ENCODE measurements at regions not wholly inside any gene's neighbourhood (a gene's known extent, or its start where the extent isn't known, plus 50 kb on each side); places are given as distances from the start of the nearest gene placed in this dataset.
"Not testable (repeated sequence)": the region's sequence is repeated elsewhere in the genome, so short reads cannot be mapped to it uniquely, and the experiment has no call there.

DNA sequence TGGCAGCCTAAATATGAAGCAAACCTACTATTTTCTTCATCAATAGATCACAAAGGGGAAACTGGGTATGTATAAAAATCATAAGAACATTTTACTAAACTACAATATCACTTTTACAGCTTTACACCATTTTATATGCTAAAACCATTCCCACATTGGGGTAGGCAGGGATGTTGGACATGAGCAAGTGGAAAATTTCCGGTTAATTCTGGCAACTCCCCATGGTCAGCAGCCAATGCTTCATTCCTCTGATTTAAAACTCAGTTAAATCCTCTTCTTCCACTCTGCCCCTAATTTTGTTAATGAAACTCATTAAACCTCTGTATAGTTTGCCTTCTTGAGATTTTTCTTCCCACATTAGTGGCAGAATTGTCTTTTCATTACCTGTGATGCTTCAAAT is 552.5 kb upstream of the NECTIN3 start:
- peak in 1 of 2 donors; percentile 87 for DNase-seq (ENCODE audit: low read depth in 2 of 2)

DNA sequence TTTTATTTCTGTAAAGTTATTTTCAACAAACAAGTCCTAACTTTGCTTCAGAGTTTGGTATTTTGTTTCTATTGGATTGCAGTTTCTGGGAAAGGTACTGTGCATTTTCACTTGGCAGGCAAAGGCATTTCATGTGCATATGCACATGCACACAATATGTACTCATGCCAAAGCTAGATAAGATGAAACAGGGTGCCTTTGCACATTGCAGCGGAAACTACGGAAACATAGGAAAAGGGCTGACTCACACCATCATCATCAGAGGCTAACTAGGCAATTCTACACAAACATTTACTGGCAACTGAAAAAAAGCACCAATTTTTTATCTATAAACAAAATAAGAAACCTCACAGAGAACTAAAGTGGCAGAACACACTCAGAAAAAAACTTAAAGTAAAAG is 550.6 kb upstream of the NECTIN3 start:
- DNase-seq (ENCODE audit: low read depth in 2 of 2): peak; percentile 98

DNA sequence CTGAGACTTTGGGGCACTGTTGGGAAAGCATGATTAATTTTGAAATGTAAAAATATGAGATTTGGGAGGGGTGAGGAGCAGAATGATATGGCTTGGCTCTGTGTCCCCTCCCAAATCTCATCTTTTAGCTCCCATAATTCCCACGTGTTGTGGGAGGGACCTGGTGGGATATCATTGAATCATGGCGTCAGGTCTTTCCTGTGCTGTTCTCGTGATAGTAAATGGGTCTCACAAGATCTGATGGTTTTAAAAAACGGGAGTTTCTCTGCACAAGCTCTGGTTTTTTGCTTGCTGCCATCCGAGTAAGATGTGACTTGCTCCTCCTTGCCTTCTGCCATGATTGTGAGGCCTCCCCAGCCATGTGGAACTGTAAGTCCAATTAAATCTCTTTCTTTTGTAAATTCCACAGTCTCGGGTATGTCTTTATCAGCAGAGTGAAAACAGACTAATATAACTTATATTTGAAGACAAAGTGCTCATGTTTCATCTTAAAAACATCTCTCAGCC is 546.0 kb upstream of the NECTIN3 start:
- DNase-seq (ENCODE audit: low read depth in 2 of 2): not testable (repeated sequence)

DNA sequence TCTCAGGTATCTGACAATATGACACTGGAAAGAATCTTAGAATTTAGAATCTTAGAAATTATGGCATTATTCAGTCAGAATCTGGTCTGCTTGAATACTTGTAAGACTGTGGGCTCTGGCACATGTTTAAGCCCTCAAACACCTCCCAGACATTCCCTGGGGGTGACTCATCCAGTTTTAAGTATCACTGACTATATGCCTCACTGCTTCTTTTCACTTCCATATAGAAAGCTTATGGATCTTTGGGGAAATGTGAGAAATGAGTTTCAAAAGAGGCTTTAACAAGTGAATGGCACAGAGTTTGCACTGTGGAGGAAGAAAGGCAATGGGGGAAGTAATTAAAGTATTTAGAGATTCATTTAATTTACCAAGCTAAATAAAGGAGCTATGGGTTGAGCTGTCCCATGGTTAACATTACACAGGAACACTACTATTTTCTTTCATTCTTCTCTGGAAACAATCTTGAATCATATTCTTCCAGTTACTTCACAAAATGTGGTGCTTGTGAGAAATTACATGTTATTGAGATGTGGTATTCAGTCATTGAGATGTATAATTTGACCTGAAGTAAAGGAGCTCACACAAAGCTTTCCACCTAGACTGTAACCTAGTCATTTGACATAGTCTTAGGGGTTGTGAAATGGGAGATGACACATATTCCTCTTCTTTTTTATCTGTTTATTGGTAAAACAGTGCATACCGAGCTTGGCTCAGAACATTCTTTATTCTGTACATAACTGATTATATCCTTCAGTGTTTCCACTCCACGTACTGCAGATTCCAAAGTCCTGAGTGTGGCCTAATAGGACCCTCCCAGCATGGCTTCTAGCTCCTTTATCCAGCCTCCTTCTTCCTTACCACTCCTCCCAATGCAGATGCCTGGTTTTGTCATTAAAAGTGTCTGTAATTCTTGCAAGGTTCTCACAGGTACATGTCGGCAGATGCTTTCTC is 544.6 kb upstream of the NECTIN3 start:
- peak in 1 of 2 donors; percentile 86 for DNase-seq (ENCODE audit: low read depth in 2 of 2)

DNA sequence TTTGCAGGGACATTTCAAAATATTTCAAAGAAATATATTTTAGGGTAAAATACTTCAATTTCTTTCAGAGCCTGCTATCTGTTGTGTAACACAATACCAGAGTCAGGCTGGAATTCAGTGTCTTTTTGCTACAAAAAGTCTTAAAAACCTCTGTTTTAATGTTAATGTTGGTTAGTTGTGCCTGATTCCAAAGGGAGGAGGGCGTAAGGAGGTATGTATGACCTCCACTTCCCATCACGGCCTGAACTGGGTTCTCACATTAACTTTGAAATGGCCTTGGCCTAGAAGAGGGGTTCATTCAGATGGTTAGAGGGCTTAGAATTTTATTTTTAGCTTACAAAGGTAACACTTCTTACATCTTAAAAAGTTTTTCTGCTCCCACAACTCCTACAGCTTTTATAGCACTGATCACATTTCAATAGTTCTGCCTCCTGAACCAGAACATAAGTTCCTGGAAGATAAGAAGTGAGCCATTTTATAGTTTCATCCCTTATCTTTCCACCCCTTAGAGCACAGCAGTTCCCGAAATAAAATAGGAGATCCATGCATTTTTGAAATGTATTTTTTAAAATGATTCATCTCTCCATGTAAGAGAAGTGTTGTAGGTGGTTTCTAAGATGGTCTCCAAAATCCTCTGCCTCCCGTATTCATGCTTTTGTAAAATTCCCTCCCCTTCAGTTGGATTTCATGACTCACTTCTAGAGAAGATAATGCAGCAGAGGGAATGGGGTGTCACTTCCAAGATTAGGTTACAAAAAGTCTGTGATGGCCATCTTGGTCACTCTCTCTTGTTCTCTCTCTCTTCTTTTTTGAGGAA is 543.1 kb upstream of the NECTIN3 start:
- no peak for DNase-seq (ENCODE audit: low read depth in 2 of 2)

DNA sequence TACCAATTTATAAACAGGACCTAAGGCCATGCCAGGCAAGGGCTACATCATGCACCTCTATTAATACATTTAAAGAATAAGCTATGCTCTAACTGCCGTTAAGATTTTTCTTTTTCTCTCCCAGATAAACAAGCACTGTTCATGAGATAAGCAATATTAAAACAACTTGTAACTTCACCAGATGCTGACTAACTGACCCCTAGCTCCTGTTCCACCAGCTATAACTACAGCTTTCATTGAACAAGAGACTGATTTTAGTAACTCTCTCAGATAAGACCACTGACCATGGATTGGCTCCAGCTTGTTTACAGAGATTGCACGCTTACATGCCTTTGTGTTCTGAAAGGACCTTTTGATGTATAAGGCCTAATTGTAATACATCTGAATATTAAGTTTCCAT is 540.7 kb upstream of the NECTIN3 start:
- no peak for DNase-seq (ENCODE audit: low read depth in 2 of 2)

DNA sequence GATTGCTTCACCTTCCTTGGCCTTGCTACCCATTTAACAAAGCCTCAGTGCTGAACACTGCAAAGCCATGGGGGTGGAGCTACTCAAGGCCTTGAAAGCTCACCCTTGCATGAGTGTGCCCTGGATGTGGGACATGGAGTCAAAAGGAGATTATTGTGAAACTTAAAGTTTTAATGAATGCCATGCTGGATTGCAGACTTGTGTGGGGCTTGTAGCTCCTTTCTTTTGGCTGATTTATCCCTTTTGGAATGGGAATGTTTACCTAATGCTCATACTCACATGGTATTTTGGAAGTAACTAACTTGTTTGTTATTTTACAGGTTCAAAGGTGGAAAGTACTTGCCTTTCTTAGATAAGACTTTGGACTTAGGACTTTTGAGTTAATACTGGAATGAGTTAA is 538.5 kb upstream of the NECTIN3 start:
- no peak for DNase-seq (ENCODE audit: low read depth in 2 of 2)

DNA sequence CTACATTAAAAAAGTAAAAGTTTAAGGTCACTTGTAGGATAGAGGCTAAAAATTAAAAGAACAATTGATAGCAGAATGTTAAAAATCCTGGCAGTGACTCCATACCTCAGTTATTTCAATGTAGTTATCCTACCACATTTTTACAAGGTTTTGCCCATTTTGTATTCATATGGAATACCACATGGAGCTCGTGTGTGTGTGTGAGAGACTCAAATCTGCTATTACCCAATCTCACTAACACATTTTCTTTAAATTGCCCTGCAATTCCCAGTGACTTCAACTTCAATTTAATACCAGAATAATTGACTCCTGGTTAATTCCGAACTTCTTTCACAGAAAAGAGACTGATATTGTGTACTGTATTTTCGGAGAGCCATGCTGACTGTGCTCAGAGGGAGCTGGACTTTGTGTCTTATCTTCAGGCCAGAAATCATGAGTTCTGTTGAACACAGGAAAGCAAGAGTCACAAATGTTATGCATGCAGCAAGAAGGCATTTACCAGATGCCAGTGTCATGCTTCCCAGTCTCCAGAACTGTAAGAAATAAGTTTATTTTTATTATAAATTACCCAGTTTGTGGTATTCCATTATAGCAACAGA is 529.0 kb upstream of the NECTIN3 start:
- no peak for DNase-seq (ENCODE audit: low read depth in 2 of 2)

DNA sequence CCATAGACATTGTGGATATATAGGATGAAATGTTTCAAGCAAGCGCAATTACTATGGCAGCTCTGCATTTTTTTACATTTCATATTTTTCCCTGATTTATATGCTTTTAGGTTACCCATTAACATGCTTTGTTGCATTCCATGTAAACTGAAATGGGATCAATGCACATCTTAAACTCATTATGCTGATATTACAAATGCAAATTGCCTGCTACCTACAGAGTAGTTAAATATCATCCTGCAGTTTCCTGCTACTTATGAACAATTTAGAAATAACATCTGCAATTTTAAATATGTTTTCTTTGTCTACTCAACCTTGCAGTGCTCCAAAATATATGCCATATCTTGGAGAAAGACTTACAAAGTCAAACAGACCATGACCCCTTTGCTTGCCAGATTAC is 526.9 kb upstream of the NECTIN3 start:
- no peak for DNase-seq (ENCODE audit: low read depth in 2 of 2)

DNA sequence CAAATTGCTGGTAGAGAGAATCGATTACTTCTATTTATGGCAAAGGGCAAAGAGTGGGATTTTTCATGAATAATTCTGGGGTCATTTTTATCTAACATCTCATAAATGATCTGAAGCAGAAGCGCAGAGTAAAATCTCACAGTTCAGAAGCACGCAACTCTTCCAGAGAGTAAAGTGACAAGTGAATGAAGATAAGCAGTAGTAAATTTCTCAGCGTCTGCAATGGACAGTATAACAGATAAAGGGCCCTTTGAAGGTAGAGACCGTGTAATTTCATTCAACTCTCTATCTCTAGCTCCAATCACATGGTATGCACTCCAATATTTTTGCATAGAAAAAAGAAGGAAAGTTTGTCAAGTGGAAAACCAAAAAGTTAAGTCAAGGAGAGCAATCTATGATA is 521.1 kb upstream of the NECTIN3 start:
- DNase-seq (ENCODE audit: low read depth in 2 of 2): no peak

DNA sequence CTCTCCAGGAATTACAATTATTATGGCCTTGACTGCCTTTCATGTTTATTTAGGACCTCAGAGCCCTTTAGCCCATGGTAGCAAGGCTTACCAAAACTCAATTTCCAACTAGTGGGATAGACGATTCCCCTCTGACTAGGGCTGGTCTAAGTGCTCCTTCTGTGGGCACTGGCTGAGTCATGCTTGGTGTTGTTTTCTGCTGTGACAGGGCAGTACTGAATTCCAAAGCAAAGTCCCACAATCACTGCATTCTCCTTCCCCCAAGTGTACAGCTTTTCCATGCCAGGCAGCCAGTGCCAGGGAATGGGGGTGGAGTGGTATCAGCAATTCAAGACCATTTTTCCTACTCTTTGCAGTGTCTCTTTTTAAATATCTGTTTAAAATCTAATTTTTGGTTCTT is 509.0 kb upstream of the NECTIN3 start:
- DNase-seq (ENCODE audit: low read depth in 2 of 2): no peak

DNA sequence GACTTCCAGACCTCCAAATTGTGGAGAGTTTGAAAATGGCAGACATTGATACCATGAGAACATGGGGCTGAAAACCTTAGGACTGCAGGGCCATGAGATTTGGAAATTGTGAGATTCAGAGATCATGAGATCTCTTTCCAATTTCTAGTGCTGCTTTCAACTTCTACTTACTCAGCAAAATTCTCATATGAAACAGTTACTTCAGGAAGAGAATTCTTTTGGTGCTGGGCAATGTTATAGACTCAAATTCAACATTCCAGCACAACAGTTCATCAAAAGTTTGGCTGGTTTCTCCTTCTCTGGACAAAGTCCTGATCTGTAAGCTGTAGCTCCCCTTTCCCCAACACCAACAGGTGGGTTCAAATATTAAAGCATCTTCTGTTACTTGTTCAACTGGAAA is 506.9 kb upstream of the NECTIN3 start:
- no peak for DNase-seq (ENCODE audit: low read depth in 2 of 2)

DNA sequence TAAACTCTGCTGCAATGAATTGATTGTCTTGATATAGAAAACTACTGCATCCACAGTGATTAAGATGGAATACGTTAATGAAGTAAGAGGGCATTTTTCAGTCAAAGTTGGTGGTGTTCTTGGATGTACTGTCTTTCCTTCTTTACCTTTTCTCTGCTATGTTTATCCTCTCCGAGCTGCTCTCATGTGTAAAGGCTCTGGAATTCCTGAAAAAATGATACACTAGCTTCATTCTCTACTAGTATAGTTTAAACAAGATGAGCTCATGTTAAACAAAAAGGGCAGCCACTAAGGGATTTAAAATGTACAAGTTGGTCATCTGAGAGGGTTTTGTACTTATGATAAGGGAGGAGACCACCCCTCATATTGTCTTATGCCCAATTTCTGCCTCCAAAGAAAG is 504.6 kb upstream of the NECTIN3 start:
- no peak for DNase-seq (ENCODE audit: low read depth in 2 of 2)

DNA sequence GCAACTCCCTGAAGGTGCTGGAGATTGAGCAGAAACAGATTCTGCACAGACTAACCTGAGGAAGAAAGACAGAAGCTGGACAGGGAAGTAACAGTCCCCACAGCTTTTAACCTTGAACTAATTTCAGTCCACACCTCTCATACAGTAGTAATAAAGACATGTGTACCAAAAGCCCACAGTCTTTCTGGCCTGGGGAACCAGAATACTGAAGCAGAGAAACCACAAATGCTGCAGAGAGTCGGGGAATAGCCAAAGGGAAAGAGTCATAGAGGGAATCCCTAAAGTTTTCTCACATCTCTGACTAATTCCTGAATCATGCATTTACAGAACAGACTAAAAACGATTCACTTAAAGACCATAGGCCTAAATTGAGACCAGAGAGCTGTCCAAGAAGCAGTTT is 503.4 kb upstream of the NECTIN3 start:
- peak in 1 of 2 donors; percentile 60 for DNase-seq (ENCODE audit: low read depth in 2 of 2)

DNA sequence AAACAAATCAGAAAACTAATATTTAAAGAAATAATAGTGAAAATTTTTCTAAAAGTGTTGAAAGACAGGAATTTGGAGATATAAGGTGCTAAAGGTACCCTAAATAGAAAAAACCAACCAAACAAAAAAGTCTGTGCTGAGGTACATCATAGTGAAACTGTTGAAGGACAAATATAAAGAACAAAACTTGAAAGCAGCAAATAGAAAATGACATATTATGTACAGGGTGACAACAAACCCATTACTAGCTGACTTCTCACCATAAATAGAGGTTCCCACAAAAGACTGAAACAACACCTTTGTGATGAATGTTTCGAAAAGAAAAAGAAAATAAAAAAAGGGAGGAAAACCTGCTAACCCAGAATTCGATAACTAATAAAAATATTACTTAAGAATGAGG is 502.5 kb upstream of the NECTIN3 start:
- no peak for DNase-seq (ENCODE audit: low read depth in 2 of 2)

DNA sequence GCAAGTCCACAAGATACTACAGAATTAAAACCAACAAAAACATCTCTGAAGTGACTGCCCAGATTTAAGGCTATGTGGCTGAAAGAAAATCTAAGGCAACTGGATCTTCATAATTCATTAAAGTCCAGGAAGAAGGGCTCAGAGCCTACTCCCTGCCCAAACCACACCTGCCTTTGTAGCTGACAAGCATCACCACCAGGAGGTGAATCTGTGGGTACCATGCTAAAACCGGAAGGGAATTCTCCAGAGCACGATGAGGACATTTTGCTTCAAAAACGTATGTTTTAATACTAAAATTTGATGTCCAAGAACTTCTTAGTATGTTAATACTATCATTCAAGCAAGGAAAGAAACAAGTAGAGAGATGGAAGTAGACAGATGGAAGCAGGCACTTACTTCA is 495.9 kb upstream of the NECTIN3 start:
- no peak for DNase-seq (ENCODE audit: low read depth in 2 of 2)

DNA sequence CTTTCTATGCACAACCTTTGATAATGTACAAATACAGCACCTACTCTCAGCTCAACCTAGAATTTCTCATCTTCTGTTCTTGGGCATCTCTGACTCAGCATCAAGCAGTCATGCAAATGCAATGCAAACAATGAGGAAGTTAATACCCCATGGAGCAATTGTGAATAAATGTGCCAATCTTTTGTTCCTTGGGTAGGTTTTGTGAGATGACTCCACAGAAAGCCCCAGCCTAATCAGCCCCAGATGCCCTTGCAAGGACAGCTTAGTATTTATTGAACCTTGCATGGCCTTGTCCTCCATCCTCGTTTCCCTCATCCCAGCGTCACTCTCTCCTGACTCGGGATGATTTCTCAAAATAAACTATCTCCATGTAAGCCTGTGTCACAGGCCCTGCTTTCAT is 494.7 kb upstream of the NECTIN3 start:
- peak; percentile 7 to 78 for DNase-seq (ENCODE audit: low read depth in 2 of 2)

DNA sequence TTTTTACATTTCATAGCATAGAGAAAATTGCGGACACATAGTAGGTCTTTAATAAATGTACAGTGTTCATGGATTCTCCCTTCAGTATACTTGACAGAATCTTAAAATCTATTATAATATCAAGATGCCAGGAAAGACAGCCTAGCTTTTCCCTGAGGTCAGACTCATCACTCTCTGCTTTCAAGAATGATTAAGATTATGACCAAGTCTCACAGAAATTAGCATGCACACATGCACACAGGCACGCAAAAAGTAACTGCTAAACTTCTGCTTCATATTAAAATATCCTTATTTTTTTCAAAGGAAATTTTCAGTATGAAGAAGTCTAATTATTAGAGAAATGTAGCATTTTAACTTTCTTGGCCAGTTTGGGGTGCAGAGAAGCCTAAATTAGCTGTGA is 493.8 kb upstream of the NECTIN3 start:
- DNase-seq (ENCODE audit: low read depth in 2 of 2): no peak

DNA sequence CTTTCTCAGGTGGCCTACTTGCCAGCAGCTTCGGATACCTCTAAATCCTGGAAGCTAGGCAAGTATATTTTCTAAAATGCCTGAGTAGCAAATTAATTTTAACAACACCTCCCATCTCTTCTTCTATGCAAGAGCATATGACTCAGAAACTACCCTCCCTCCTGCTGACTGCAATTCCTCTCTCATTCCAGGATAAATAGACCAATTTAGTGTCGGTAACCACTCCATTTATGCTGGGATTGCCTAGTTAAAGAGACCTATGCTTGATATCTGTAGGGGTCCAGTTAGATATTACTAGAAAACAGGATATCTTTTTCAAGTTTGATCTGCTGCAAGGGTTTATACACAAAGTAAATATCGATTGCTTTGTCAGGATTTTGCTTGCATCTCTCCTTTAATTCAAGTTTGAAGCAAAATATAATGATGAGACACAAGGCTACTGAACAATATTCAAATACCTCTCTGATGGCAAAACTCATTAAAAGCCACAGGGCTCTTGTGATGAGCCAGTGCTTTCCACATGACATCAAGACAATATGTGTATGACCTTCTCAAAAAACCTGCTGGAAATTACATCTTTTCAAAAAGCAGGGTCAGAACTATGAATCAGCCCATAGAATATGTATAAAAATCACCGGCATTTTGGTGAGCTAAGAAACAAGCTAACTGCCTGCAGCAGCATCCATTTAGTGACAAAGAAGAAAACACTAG is 491.6 kb upstream of the NECTIN3 start:
- peak in 1 of 2 donors; percentile 19 for DNase-seq (ENCODE audit: low read depth in 2 of 2)

DNA sequence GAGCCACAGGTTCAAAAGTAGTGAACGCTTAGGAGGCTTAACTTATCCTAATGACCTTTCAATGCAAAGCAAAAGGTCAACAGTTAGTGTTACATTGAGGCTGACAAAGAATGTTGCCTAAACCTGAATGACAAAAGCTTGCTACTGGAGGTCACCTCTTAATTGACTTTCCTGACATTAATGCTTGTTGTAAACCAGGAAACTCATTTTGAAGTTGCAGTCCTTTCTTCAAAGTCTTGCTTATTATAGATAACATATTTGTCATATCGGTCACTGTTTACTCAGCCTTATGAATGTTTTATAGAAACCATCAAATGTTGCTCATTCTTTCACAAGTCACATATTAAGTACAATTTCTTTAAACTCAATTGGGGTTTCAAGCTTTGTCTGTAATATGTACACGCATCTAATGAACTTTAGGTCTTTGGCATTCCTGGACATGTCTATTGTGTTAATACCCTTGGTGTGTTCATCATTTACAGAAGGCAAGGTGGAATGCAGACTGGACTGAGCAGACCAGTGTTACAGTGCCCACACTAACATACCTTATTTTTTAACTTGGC is 488.2 kb upstream of the NECTIN3 start:
- DNase-seq (ENCODE audit: low read depth in 2 of 2): no peak

DNA sequence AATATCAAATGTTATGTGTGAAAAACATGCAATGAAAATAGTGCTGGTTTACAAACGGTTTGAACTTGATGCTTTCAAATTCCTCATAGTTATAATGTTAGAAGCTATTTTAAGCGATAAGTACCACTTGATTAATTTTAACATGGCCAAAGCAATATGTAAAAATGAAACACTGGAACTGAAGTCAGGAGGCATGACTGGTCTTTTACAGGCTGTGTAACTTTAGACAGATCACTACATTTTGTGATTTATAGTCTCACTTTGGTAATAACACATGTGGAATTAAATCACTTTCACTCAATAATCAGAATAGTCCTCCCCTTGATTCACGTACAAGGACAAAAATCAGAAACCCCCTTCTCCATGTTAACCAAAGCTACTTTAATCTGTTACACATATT is 482.7 kb upstream of the NECTIN3 start:
- no peak for DNase-seq (ENCODE audit: low read depth in 2 of 2)

Data from lung microvascular endothelial cell (primary cell).